ENCODE measurements at regions not wholly inside any gene's neighbourhood (a gene's known extent, or its start where the extent isn't known, plus 50 kb on each side); places are given as distances from the start of the nearest gene placed in this dataset.
"Not testable (repeated sequence)": the region's sequence is repeated elsewhere in the genome, so short reads cannot be mapped to it uniquely, and the experiment has no call there.

DNA sequence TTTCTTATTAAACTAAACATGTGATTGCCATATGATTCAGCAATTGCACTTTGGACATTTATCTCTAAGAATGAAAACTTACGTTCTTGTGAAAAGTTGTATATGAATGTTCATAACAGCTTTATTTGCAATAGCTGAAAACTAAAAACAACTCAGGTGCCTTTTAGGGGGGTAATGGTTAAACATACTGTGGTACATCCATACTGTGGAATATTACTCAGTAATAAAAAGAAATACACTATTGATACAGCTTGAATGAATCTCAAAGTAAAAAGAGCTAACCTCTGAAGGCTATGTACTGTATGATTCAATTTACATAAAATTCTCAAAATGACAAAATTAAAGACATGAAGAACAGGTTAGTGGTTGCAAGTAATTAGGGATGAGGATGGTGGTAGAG lies 339.5 kb upstream of the PAPPA start:
- H3K4me3 ChIP-seq = no peak overlapping the region
- DNase-seq (no peak), ATAC-seq (no peak)
- no peaks in the 10 kb centered on the region for H3K36me3 ChIP-seq
- TF ChIP-seq, protein P1, sequence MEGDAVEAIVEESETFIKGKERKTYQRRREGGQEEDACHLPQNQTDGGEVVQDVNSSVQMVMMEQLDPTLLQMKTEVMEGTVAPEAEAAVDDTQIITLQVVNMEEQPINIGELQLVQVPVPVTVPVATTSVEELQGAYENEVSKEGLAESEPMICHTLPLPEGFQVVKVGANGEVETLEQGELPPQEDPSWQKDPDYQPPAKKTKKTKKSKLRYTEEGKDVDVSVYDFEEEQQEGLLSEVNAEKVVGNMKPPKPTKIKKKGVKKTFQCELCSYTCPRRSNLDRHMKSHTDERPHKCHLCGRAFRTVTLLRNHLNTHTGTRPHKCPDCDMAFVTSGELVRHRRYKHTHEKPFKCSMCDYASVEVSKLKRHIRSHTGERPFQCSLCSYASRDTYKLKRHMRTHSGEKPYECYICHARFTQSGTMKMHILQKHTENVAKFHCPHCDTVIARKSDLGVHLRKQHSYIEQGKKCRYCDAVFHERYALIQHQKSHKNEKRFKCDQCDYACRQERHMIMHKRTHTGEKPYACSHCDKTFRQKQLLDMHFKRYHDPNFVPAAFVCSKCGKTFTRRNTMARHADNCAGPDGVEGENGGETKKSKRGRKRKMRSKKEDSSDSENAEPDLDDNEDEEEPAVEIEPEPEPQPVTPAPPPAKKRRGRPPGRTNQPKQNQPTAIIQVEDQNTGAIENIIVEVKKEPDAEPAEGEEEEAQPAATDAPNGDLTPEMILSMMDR (IDR thresholded peaks at IDR 0.05) = no peak
- H3K9me3 ChIP-seq = no peaks in the 10 kb centered on the region
- H3K27me3 ChIP-seq = no peaks in the 10 kb centered on the region
- no peak overlapping the region for H3K27ac ChIP-seq
- intact Hi-C loops (cut with DNase I) = no loop called here
- no peaks in the 10 kb centered on the region for H3K4me1 ChIP-seq

DNA sequence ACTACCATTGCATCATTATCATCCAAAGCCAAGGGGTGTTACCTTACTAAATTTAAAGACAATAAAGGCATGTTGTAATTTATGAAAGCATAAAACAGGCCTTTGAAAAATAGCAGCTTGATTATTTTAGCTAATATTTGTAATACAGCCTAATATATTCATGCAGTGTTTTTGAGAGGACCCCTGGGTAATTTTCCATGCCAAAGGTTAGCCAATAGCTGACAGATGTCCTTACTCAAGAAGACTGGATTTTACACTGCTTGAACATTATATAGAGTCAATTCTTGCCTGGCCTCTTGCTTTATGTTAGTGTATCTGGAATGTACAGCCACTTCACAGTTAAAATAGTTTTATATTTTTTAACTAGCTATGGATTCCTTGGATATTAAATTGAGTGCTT lies 337.8 kb upstream of the PAPPA start:
- Histone ChIP-seq H3K4me1 (no peaks in the 10 kb centered on the region), H3K9me3 (no peaks in the 10 kb centered on the region), H3K4me3 (no peak overlapping the region), H3K27ac (no peak overlapping the region), H3K36me3 (no peaks in the 10 kb centered on the region), H3K27me3 (no peaks in the 10 kb centered on the region)
- intact Hi-C loops (cut with DNase I) = no loop called here
- ATAC-seq = no peak
- DNase-seq = no peak
- TF ChIP-seq, protein P1 (IDR thresholded peaks at IDR 0.05) = no peak

DNA sequence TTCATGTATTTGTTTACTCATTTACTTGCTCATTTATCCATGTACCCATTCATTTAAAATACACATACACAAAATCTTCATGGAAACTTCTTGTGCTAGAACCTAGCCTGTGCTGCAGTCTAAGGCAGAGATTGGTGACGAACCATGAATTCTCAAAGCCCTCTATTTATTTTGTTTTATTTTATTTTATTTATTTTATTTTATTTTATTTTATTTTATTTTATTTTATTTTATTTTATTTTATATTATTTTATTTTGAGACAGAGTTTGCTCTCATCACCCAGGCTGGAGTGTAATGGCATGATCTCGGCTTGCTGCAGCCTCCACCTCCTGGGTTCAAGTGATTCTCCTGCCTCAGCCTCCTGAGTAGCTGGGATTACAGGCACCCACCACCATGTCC lies 334.9 kb upstream of the PAPPA start:
- H3K4me3 ChIP-seq; H3K36me3 ChIP-seq; intact Hi-C loops (cut with DNase I); H3K9me3 ChIP-seq; H3K27me3 ChIP-seq; H3K27ac ChIP-seq; H3K4me1 ChIP-seq; DNase-seq; ATAC-seq: not testable (repeated sequence)

DNA sequence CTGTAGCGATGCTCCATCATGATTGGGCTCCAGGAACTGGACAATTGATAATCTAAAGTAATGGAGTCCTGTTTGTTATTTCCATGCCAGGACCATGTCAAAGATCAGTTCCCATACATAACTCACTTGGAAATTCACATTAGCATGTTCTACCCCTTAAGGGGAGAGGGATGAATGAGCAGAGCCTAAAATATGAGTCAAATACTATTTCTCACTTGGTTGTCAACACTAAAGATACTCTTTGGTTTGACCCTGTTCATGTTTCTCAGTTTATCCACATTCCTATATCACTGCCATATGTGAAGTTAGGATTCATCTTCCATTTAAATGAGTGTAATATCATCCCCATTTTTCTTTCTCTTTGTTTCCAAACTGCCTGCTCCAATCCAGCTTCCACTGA lies 321.6 kb upstream of the PAPPA start:
- Histone ChIP-seq H3K9me3 (no peaks in the 10 kb centered on the region), H3K4me3 (no peak overlapping the region), H3K4me1 (no peaks in the 10 kb centered on the region), H3K36me3 (no peaks in the 10 kb centered on the region), H3K27ac (no peak overlapping the region), H3K27me3 (no peaks in the 10 kb centered on the region)
- TF ChIP-seq, protein P1 (IDR thresholded peaks at IDR 0.05) = no peak
- no peak for DNase-seq
- ATAC-seq = no peak
- intact Hi-C loops (cut with DNase I) = no loop called here

DNA sequence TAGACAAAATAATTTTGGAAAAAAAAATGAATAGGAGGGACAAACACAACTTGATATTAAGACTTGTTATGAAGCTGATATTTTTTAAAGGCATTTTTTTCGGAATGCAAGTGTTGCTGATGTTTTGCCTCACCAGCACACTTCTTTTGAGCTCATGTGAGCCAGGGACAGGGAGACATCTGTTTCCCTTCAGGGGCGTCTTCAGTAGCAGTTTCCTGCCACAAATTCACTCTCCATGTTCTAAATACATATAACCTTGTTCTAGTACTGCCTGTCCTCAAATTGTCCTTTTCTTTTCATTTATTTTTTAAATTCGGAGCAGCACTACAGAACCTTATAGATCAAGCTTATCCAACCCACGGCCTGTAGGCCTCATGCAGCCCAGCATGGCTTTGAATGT lies 316.0 kb upstream of the PAPPA start:
- Histone ChIP-seq H3K36me3 (no peaks in the 10 kb centered on the region), H3K9me3 (no peaks in the 10 kb centered on the region), H3K27ac (no peak overlapping the region), H3K27me3 (no peaks in the 10 kb centered on the region), H3K4me3 (no peak overlapping the region), H3K4me1 (no peaks in the 10 kb centered on the region)
- ATAC-seq (no peak), DNase-seq (no peak)
- intact Hi-C loops (cut with DNase I) = no loop called here
- TF ChIP-seq, protein P1 (IDR thresholded peaks at IDR 0.05) = no peak

DNA sequence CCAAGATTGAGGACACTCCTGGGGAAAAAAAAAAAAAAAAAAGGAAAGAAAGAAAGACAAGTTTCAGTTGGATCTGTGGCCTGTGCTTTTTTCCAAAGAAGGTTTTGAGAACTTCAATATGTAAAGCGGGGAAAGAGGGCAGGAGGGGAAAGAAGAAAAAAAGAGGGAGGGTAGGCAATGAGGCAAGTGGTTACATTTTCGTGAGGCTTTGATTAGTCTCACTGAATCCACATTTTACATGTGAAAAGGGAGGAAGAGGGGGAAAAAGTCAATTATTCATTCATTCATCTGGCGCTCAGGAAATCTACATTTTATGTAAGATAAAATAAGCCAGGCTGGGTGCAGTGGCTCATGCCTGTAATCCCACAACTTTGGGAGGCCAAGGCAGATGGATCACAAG lies 315.2 kb upstream of the PAPPA start:
- ATAC-seq (no peak), DNase-seq (no peak)
- no peaks in the 10 kb centered on the region for H3K36me3 ChIP-seq
- no peak overlapping the region for H3K4me3 ChIP-seq
- no peaks in the 10 kb centered on the region for H3K27me3 ChIP-seq
- no peaks in the 10 kb centered on the region for H3K9me3 ChIP-seq
- TF ChIP-seq, protein P1 (IDR thresholded peaks at IDR 0.05) = no peak
- intact Hi-C loops (cut with DNase I) = no loop called here
- no peak overlapping the region for H3K27ac ChIP-seq
- no peaks in the 10 kb centered on the region for H3K4me1 ChIP-seq

DNA sequence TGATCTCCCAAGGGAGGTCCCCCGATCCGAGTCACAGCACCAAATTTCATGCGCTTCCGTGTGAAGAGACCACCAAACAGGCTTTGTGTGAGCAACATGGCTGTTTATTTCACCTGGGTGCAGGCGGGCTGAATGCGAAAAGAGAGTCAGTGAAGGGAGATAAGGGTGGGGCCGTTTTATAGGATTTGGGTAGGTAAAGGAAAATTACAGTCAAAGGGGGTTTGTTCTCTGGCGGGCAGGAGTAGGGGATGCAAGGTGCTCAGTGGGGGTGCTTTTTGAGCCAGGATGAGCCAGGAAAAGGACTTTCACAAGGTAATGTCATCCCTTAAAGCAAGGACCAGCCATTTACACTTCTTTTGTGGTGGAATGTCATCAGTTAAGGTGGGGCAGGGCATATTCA lies 309.2 kb upstream of the PAPPA start:
- H3K27ac ChIP-seq; H3K36me3 ChIP-seq; intact Hi-C loops (cut with DNase I); H3K27me3 ChIP-seq; ATAC-seq; H3K9me3 ChIP-seq; H3K4me3 ChIP-seq; DNase-seq; H3K4me1 ChIP-seq: not testable (repeated sequence)

All from upper lobe of right lung (tissue), 1 donor.